LHCN-M2 (cell line): ENCODE measurements at regions not wholly inside any gene's neighbourhood (a gene's known extent, or its start where the extent isn't known, plus 50 kb on each side); places are given as distances from the start of the nearest gene placed in this dataset.
A peak's percentile ranks its signal among the peaks of the same experiment; 100 is the strongest.

Experiments used
- DNase-seq: peaks from one replicate; pipeline ENCODE4 v3.0.0-alpha.2; 2012; ENCODE audit warnings: low read depth

DNA sequence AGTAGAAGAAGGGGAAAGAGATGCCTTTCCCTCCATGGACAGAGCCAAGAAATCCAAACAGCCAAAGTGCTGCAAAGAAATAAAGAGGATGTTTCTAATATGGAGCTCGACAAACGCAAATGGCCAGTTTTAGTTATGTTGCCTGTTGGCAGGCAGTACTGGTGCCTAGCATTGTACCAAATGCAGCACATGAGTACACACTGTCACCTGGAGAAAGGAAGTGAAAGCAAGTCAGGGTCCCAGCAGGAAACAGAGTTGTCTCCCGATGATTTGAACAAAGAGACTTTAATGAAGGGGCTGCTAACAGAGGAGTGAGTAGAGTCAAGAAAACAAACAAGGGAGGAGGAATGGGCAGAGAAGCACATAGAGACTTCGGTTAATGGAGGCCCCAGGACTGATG lies 623.0 kb downstream of the BCL11A start:
- DNase-seq, result no peak

- no peak for DNase-seq
These were observed 626.7 kb downstream of the BCL11A start for GRCh38 chr2:59926731-59927130.

GRCh38 chr2:59925321-59925720 lies 628.1 kb downstream of the BCL11A start:
- no peak for DNase-seq

GRCh38 chr2:59924346-59924745 lies 629.1 kb downstream of the BCL11A start:
- no peak for DNase-seq

DNA sequence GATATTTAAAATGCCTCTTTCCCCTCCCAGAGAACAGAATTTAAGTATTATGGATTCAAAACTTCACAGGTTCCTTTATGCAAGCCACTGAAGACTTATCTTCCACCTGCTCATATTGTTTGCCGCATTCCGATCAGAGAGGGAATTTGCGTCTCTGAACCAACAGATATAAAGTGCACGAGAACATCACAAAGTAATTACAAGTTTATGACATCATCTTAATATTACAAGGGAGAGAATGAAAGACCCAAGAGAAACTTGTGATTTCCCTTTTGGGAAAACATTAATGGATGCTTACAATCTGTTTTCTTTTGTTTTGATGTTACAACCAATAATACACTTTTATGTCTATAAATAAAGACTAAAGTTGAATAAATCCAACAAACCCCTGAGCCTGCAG lies 631.0 kb downstream of the BCL11A start:
- no peak for DNase-seq

DNA sequence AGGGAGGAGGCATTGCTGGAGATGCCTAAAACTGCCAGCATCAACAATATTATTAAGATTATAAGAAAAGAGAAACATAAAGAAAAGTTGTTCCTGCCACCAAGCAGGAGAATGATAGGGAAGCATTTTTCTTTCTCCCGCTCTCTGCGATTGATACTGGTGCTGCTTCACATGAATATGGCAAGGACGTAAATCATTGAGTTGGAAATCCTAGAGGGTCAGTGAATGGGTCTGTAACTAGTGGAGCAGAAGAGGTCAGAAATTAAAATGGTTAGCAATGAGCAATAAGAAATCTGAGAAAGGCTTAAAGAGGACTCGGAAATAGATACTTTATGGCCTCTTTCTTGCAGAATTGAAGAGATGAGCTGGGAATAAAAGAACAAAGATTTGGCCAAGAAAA lies 631.7 kb downstream of the BCL11A start:
- no peak for DNase-seq

DNA sequence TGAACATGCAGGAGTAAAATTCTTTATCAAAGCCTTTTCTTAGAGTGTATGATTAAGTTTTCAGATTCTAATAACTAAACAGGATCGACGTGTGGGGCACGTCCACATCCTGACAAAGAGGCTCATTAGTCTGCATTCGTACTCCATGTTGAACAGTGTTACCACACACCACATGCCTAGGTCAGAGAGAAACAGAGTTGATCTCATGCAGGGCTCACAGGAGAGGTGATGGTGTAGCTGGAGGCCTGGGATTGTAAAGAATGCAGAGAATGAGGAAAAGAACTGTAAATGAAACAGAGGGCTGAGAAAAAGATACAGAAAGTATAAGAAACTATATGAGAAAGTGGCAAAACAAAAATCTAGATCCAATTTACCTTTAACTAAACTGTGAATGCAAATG lies 632.5 kb downstream of the BCL11A start:
- DNase-seq, result no peak

DNA sequence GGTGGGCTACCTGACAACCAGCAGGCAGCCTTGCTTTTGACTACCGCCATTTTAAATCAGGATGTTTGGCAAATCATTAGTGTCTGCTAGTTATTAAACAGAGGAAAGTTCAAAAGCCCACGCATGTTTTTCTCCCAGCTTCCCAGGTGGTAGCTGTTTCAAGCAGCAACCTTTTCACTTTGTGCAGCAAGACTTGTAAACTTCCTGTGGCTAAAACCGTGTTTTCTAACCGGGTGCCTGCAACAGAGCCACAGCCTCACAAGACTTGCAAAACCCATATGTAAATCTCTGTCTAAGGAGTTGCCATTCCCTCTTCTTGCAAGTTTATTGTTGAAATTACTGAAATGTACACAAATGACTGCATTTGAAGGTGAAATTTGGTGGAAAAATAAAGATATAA lies 633.1 kb downstream of the BCL11A start:
- DNase-seq, result no peak

DNA sequence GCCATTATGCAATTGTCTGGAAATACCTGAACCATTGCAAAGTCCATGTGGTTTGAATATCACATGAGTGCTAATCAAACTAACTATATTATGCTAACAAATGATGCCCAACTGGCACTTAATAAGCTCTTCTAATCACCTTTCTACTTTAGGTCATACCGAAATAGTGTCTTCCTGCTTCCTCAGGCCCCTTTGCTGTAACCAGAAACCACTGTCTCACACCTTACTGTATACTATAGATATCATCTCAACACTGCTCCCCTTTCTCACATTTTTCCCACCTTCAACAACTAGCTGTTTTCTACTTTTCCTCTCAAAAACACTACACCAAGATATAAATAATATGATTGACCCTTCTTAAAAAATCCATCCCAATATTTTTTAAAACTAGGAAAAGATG lies 633.9 kb downstream of the BCL11A start:
- no peak for DNase-seq

GRCh38 chr2:59912042-59912441 lies 641.4 kb downstream of the BCL11A start:
- no peak for DNase-seq

DNA sequence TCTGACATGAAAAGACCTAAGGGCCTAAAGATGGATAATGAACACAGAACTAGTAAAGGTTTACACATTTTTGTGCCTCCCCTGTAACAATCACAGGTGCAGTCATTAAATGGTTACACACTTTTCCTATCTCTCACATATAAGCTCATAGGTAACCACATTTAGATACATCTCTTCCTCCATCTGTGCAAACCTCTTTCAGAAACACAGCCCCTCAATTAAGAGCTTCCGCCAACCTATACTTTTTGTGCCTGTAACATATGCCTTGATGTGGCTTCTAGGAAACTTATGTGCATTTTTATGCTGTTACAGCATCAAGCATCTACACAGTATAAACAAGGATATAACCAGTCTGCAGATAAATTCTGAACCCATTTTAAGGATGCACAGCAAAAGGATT lies 643.3 kb downstream of the BCL11A start:
- DNase-seq, result no peak

- no peak for DNase-seq
These were observed 644.3 kb downstream of the BCL11A start for GRCh38 chr2:59909147-59909546.

- no peak for DNase-seq
These were observed 647.7 kb downstream of the BCL11A start for GRCh38 chr2:59905731-59906130.

DNA sequence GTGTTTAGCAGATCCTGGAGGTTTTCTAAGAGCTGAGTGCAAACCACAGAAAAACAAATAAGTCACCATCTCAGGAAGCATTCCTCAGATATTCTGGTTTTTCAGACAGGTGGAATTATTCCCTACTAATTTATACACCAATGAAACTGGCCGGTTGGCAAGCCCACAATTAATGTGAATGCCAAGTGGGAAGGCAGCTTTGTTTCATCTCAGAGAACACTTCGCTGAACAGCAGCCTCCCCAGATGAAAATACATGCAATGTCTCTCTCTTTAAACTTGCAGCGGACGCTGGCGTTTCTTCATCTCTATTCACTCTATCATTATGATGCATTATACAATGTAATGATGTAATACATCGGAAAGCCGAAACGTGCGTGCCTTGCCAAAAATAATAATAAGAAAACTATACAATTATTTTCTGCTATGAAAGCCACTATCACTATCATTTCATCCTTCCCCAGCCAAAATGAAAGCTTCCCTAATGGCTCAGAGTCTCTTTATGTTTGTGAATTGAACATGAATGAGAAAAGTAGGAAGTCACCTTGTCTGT lies 649.4 kb downstream of the BCL11A start:
- no peak for DNase-seq

- no peak for DNase-seq
These were observed 652.6 kb downstream of the BCL11A start for GRCh38 chr2:59900728-59901452.

- no peak for DNase-seq
These were observed 653.8 kb downstream of the BCL11A start for GRCh38 chr2:59899692-59900091.

GRCh38 chr2:59896499-59897245 lies 656.8 kb downstream of the BCL11A start:
- DNase-seq, result peak; percentile 4

DNA sequence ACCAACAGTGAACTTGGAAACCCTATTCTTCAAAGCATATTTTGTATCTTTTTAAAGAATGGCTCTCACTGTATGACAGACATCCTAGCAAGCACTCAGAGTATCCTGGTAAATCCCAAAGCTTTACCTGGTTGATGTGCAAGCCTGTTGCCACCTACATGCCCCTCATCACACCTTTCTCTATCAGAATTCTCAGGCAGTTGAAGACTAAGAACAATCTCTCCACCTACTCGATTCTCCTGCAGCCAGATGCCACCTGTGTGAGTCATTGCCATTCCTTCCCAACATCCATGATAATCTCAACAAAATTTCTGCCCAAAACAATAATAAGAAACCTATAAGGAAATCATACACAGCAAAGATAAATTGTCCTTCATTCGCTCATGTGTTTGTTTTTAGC lies 659.8 kb downstream of the BCL11A start:
- DNase-seq, result no peak

- no peak for DNase-seq
These were observed 661.1 kb downstream of the BCL11A start for GRCh38 chr2:59892398-59892797.

DNA sequence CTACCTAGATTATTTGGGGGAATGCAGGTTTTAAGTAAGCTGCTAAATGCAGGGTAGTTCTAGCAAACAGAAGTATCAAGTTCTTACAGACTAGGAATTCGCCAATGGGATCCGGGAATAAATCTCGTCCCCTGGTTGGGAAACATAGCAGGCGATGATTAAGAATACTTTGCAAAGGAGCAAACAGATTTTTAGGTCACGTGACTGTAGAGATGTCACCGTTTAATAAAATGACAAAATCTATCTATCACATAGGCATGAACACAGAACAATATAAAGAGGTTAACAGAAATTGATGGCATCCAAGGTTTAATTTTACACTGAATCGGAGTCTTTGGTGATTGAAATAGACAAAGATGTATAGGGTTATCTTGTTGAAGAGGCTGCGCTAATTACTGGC lies 664.1 kb downstream of the BCL11A start:
- DNase-seq, result no peak

- DNase-seq, result no peak
These were observed 664.7 kb downstream of the BCL11A start for GRCh38 chr2:59888706-59889105.

- no peak for DNase-seq
These were observed 665.4 kb downstream of the BCL11A start for GRCh38 chr2:59888015-59888414.

GRCh38 chr2:59887366-59887765 lies 666.1 kb downstream of the BCL11A start:
- no peak for DNase-seq
